Activated CD8-positive, alpha-beta memory T cell treated with anti-CD3 and anti-CD28 coated beads, Interleukin-2, amount 10 ng/mL, durations not matched to agents 7 days and 5 days (primary cell): ENCODE measurements at regions not wholly inside any gene's neighbourhood (a gene's known extent, or its start where the extent isn't known, plus 50 kb on each side); places are given as distances from the start of the nearest gene placed in this dataset.
"Not testable (repeated sequence)": the region's sequence is repeated elsewhere in the genome, so short reads cannot be mapped to it uniquely, and the experiment has no call there.

Experiments
- ATAC-seq: fragments of 150-1000 bp; cut with Tn5 transposase; one replicate; pipeline ENCODE4 v1.10.0; 2021; ENCODE audit warnings: moderate library complexity
- CTCF ChIA-PET: fragments of 350-600 bp; sonication (Branson Sonifier 250); formaldehyde crosslinking; loops from one replicate; lab custom pipeline; 2021; ENCODE audit warnings: antibody characterized with exemption; lab: Charles Lee
- DNase-seq: peaks from one replicate; pipeline ENCODE4 v3.0.0-alpha.2; 2020
- H3K27ac Mint-ChIP-seq: one replicate; pipeline ENCODE4 v1.8.0; 2021; ENCODE audit warnings: mild to moderate bottlenecking, mixed read lengths
- H3K27me3 Mint-ChIP-seq: one replicate; pipeline ENCODE4 v1.8.0; 2021; ENCODE audit warnings: mixed read lengths
- H3K36me3 Mint-ChIP-seq: one replicate; pipeline ENCODE4 v1.8.0; 2021; ENCODE audit warnings: mild to moderate bottlenecking, mixed read lengths
- H3K4me1 Mint-ChIP-seq: one replicate; pipeline ENCODE4 v1.8.0; 2021; ENCODE audit warnings: mixed read lengths
- H3K4me3 Mint-ChIP-seq: one replicate; pipeline ENCODE4 v1.8.0; 2021; ENCODE audit warnings: mild to moderate bottlenecking, moderate library complexity, mixed read lengths
- H3K9me3 Mint-ChIP-seq: one replicate; pipeline ENCODE4 v1.8.0; 2022; ENCODE audit warnings: low read depth, mixed read lengths

GRCh38 chr3:109696932-109697331, 359.6 kb upstream of the DPPA4 start:
- H3K36me3 Mint-ChIP-seq: no peaks in the 10 kb centered on the region
- no peak overlapping the region for H3K4me3 Mint-ChIP-seq
- H3K9me3 Mint-ChIP-seq: peaks cover 10% of the 10 kb centered on the region
- no peaks in the 10 kb centered on the region for H3K27me3 Mint-ChIP-seq
- no peak for ATAC-seq
- CTCF ChIA-PET: no interaction called here
- DNase-seq: no peak
- no peak overlapping the region for H3K27ac Mint-ChIP-seq
- peaks cover 3% of the 10 kb centered on the region for H3K4me1 Mint-ChIP-seq

DNA sequence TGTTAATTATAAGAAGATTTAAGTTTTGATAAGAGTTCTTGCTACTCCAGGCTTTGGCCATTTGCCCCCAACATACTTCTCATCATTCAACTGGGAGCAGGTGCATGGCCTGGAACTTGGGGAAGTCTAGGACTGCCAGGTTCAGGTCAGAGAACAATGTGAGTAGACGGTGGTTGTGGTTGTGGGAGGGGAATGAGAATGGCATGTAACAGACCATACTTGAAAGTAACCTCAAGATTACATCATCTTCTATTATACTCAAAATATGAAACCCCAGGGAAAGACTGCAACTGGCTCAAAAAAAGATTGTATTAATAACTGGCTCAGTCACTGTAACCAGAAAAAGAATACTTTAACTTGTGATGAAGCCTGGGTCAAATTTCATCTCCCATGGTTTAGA, 364.9 kb upstream of the DPPA4 start:
- no peak overlapping the region for H3K27ac Mint-ChIP-seq
- H3K4me3 Mint-ChIP-seq: no peak overlapping the region
- CTCF ChIA-PET: no interaction called here
- DNase-seq (peak; percentile 51), ATAC-seq (peak; percentile 39)
- H3K36me3 Mint-ChIP-seq: peaks cover 2% of the 10 kb centered on the region
- H3K27me3 Mint-ChIP-seq: no peaks in the 10 kb centered on the region
- peaks cover 3% of the 10 kb centered on the region for H3K9me3 Mint-ChIP-seq
- H3K4me1 Mint-ChIP-seq: peaks cover 13% of the 10 kb centered on the region

- Mint-ChIP-seq H3K4me3 (no peak overlapping the region), H3K27me3 (no peaks in the 10 kb centered on the region), H3K4me1 (peaks cover 13% of the 10 kb centered on the region), H3K27ac (no peak overlapping the region), H3K36me3 (peaks cover 2% of the 10 kb centered on the region), H3K9me3 (peaks cover 3% of the 10 kb centered on the region)
- CTCF ChIA-PET: no interaction called here
- ATAC-seq (no peak), DNase-seq (no peak)
Measured at GRCh38 chr3:109702976-109703375, 365.6 kb upstream of the DPPA4 start.

DNA sequence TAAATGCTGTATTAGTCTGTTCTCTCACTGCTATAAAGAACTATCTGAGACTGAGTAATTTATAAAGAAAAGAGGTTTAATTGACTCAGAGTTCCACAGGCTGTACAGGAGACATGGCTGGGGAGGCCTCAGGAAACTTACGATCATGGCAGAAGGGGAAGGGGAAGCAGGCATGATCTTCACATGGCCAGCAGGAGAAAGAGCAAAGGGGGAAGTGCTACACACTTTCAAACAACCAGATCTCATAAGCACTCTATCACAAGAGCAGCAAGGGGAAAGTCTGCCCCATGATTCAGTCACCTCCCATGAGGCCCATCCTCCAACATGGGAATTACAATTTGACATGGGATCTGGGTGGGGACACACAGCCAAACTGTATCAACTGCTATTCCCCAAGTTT, 367.8 kb upstream of the DPPA4 start:
- H3K4me3 Mint-ChIP-seq, H3K27me3 Mint-ChIP-seq, CTCF ChIA-PET, H3K27ac Mint-ChIP-seq, H3K36me3 Mint-ChIP-seq, DNase-seq, H3K9me3 Mint-ChIP-seq, ATAC-seq: not testable (repeated sequence)
- peaks cover 13% of the 10 kb centered on the region for H3K4me1 Mint-ChIP-seq

- Mint-ChIP-seq H3K9me3 (peaks cover 9% of the 10 kb centered on the region), H3K27me3 (no peaks in the 10 kb centered on the region), H3K4me3 (no peak overlapping the region), H3K36me3 (peaks cover 2% of the 10 kb centered on the region), H3K27ac (no peak overlapping the region), H3K4me1 (peaks cover 5% of the 10 kb centered on the region)
- ATAC-seq (no peak), DNase-seq (no peak)
- CTCF ChIA-PET: no interaction called here
Measured at GRCh38 chr3:109707617-109708016, 370.3 kb upstream of the DPPA4 start.

- Mint-ChIP-seq H3K4me3 (no peak overlapping the region), H3K36me3 (no peaks in the 10 kb centered on the region), H3K27me3 (peaks cover 9% of the 10 kb centered on the region), H3K4me1 (no peaks in the 10 kb centered on the region), H3K27ac (no peak overlapping the region), H3K9me3 (peaks cover 7% of the 10 kb centered on the region)
- DNase-seq: no peak
- ATAC-seq: no peak
- CTCF ChIA-PET: no interaction called here
Measured at GRCh38 chr3:109713288-109713687, 375.9 kb upstream of the DPPA4 start.

DNA sequence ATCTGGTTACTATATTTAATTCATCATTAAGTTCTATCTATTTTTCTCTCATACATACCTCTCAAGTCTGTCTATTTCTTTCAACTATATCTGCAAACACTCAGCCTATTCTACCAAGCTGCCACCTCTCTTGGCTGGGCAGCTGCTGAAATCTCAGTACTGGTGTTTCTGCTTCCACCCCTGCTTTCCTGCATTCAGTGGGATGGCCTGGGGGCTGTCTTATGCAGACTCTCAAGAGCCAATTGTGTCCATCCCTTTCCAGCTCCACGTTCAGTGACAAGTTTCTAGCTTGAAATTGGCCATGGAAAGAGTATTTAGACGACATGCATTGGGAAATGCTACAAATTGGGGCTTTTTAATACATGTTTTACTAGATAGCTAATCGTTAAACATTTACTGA, 378.4 kb upstream of the DPPA4 start:
- CTCF ChIA-PET: no interaction called here
- Mint-ChIP-seq H3K9me3 (no peaks in the 10 kb centered on the region), H3K27me3 (peaks cover 9% of the 10 kb centered on the region), H3K4me1 (no peaks in the 10 kb centered on the region), H3K36me3 (no peaks in the 10 kb centered on the region), H3K4me3 (no peak overlapping the region), H3K27ac (no peak overlapping the region)
- ATAC-seq: no peak
- DNase-seq: no peak

DNA sequence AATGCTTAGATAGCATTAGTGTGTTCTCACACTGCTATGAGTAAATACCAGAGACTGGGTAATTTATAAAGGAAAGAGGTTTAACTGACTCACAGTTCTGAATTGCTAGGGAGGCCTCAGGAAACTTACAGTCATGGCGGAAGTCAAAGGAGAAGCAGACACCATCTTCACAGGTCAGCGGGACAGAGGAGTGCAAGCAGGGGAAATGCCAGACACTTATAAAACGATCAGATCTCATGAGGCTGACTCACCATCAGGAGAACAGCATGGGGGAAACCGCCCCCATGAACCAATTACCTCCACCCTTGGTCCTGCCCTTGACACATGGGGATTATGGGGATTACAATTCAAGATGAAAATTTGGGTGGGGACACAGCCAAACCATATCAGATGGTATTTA, 381.5 kb upstream of the DPPA4 start:
- CTCF ChIA-PET: no interaction called here
- no peak overlapping the region for H3K4me3 Mint-ChIP-seq
- no peak for ATAC-seq
- H3K4me1 Mint-ChIP-seq: no peaks in the 10 kb centered on the region
- no peaks in the 10 kb centered on the region for H3K9me3 Mint-ChIP-seq
- DNase-seq: no peak
- no peak overlapping the region for H3K27ac Mint-ChIP-seq
- H3K27me3 Mint-ChIP-seq: peaks cover 9% of the 10 kb centered on the region
- no peaks in the 10 kb centered on the region for H3K36me3 Mint-ChIP-seq

GRCh38 chr3:109728861-109729494, 391.6 kb upstream of the DPPA4 start:
- Mint-ChIP-seq H3K36me3 (no peaks in the 10 kb centered on the region), H3K4me1 (no peaks in the 10 kb centered on the region), H3K9me3 (no peaks in the 10 kb centered on the region), H3K27me3 (no peaks in the 10 kb centered on the region), H3K27ac (no peak overlapping the region), H3K4me3 (no peak overlapping the region)
- CTCF ChIA-PET: no interaction called here
- no peak for ATAC-seq
- no peak for DNase-seq

- H3K4me3 Mint-ChIP-seq: no peak overlapping the region
- H3K36me3 Mint-ChIP-seq: peaks cover 2% of the 10 kb centered on the region
- H3K4me1 Mint-ChIP-seq: no peaks in the 10 kb centered on the region
- CTCF ChIA-PET: no interaction called here
- peak; percentile 71 for ATAC-seq
- H3K27ac Mint-ChIP-seq: no peak overlapping the region
- H3K9me3 Mint-ChIP-seq: no peaks in the 10 kb centered on the region
- DNase-seq: peak; percentile 67
- H3K27me3 Mint-ChIP-seq: no peaks in the 10 kb centered on the region
Measured at GRCh38 chr3:109731639-109732473, 394.5 kb upstream of the DPPA4 start.

- Mint-ChIP-seq H3K4me1 (no peaks in the 10 kb centered on the region), H3K9me3 (no peaks in the 10 kb centered on the region), H3K36me3 (no peaks in the 10 kb centered on the region), H3K27ac (no peak overlapping the region), H3K27me3 (no peaks in the 10 kb centered on the region), H3K4me3 (no peak overlapping the region)
- CTCF ChIA-PET: no interaction called here
- ATAC-seq (no peak), DNase-seq (no peak)
Measured at GRCh38 chr3:109743981-109744380, 406.6 kb upstream of the DPPA4 start.

- no peak overlapping the region for H3K27ac Mint-ChIP-seq
Measured at GRCh38 chr3:109772520-109772919, 435.2 kb upstream of the DPPA4 start.

DNA sequence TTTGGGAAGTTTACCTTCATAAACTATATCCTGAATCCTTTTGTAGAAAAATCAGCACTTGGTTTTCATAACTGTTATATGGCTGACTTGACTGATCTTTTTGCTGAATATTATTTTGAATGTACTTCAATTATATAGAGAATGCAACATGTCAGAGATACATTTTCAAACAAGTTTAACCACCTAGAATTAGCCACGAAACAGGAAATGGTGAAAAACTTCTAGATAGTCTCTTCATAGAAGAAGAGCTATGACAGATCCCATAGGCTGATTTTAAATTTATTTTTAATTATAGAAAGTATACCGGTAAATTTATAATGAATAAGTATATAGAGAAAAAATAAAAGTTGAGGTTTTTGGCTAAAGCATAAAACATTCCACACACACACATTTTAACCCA, 436.8 kb upstream of the DPPA4 start:
- Mint-ChIP-seq H3K9me3 (peaks cover 2% of the 10 kb centered on the region), H3K27me3 (no peaks in the 10 kb centered on the region), H3K4me3 (no peak overlapping the region), H3K4me1 (no peaks in the 10 kb centered on the region), H3K27ac (no peak overlapping the region), H3K36me3 (no peaks in the 10 kb centered on the region)
- ATAC-seq: no peak
- CTCF ChIA-PET: no interaction called here
- no peak for DNase-seq

More at GRCh38 chr3:109772520-109772919, 435.2 kb upstream of the DPPA4 start:
- Mint-ChIP-seq H3K9me3 (peaks cover 3% of the 10 kb centered on the region), H3K4me3 (no peak overlapping the region), H3K27me3 (no peaks in the 10 kb centered on the region), H3K36me3 (no peaks in the 10 kb centered on the region), H3K4me1 (no peaks in the 10 kb centered on the region)
- no peak for DNase-seq
- no peak for ATAC-seq
- CTCF ChIA-PET: no interaction called here

DNA sequence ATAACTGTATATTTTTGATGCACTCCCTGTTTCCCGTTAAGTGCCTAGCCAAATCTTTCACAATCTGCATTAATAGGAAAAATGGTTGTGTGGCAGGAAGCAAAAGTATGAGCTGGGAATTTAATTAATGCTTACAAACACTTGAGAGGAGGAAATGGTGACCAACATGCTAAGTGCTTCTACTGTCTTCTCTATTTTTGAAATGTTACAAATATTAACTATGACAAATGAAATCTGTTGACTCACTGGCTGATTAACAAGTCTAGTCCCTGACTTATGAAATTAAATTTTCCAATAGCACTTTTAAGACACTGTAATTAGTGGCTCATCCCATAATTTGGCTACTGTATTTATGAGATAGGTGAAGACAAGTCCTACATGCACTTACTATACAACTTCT, 446.9 kb upstream of the DPPA4 start:
- Mint-ChIP-seq H3K36me3 (peaks cover 1% of the 10 kb centered on the region), H3K4me3 (no peak overlapping the region), H3K27me3 (no peaks in the 10 kb centered on the region), H3K9me3 (peaks cover 10% of the 10 kb centered on the region), H3K4me1 (no peaks in the 10 kb centered on the region), H3K27ac (no peak overlapping the region)
- ATAC-seq (no peak), DNase-seq (no peak)
- CTCF ChIA-PET: no interaction called here
